GM13977 (cell line): ENCODE measurements at regions not wholly inside any gene's neighbourhood (a gene's known extent, or its start where the extent isn't known, plus 50 kb on each side); places are given as distances from the start of the nearest gene placed in this dataset.

Experiments used
- DNase-seq: peaks from one replicate; pipeline ENCODE4 v3.0.0; 2012; ENCODE audit warnings: low spot score
- in situ Hi-C: fragments of 300-500 bp; cut with MboI; formaldehyde crosslinking; loops from one replicate; pipeline ENCODE4 v1.12.0; 2022; ENCODE audit warnings: low sequenced_read_pairs, low pct_unique_long_range_greater_than_20kb, mixed read lengths, inconsistent platforms; ENCODE audit not compliant: unreplicated experiment
- TF ChIP-seq, protein P1 (sequence below): IDR thresholded peaks from 2 replicates; pipeline ENCODE4 v1.5.1; 2012; ENCODE audit warnings: mild to moderate bottlenecking, control low read depth; ENCODE audit not compliant: insufficient read depth; ENCODE audit errors: extremely low read depth, missing control alignments

- in situ Hi-C loops: no loop called here
- DNase-seq: no peak
- TF ChIP-seq, protein P1, sequence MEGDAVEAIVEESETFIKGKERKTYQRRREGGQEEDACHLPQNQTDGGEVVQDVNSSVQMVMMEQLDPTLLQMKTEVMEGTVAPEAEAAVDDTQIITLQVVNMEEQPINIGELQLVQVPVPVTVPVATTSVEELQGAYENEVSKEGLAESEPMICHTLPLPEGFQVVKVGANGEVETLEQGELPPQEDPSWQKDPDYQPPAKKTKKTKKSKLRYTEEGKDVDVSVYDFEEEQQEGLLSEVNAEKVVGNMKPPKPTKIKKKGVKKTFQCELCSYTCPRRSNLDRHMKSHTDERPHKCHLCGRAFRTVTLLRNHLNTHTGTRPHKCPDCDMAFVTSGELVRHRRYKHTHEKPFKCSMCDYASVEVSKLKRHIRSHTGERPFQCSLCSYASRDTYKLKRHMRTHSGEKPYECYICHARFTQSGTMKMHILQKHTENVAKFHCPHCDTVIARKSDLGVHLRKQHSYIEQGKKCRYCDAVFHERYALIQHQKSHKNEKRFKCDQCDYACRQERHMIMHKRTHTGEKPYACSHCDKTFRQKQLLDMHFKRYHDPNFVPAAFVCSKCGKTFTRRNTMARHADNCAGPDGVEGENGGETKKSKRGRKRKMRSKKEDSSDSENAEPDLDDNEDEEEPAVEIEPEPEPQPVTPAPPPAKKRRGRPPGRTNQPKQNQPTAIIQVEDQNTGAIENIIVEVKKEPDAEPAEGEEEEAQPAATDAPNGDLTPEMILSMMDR: no peak
Observed at GRCh38 chr6:122154912-122155575, 244.4 kb upstream of the HSF2 start.

GRCh38 chr6:122161136-122161535, 238.3 kb upstream of the HSF2 start:
- in situ Hi-C loops: no loop called here
- no peak for DNase-seq
- TF ChIP-seq, protein P1: no peak

DNA sequence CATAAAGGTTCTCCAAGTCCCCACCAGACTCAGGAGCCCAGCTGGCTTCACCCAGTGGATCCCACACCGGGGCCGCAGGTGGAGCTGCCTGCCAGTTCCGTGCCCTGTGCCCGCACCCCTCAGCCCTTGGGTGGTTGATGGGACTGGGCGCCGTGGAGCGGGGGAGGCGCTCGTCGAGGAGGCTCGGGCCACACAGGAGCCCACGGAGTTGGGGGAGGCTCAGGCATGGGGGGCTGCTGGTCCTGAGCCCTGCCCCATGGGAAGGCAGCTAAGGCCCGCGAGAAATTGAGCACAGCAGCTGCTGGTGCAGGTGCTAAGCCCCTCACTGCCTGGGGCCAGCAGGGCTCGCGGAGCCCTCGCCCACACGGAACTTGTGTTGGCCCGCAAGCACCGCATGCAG, 234.4 kb upstream of the HSF2 start:
- in situ Hi-C loops: no loop called here
- no peak for DNase-seq
- TF ChIP-seq, protein P1: no peak

DNA sequence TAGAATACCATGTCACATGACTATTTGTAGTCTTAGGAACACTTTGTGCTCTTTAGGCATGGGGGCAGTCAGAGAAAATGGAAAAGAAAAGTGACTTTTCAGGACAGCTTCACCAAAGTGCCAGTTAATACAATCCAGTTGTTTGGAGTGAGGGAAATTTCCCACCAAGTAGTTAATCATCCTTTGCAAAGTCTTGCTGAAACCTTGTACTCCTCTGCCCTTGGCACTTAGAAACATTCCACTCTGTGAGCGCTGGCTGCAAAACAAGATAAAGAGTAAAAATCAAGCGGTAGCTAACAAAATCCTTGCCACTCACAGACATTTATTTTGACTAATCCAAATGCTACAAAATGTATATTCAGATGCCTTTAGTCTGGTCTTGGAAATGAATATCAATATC, 229.2 kb upstream of the HSF2 start:
- TF ChIP-seq, protein P1: no peak

DNA sequence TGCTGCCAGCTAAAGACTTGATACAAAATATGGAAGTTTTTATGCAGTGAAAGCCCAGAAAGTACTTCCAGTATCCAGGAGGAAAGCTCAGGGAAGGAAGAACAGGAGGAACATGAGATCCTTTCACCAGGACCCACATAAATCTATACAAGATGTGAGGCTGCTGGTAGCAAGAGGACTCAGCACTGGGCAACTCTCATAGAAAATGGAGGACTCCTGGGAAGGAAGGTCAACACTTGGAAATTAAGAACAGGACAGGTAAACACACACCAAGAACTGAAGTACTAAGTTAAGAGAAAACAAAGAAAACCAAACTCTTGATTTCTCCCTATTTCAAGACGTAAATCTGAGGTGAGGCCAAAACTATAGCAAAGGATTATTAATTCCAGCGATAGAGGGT, 220.5 kb upstream of the HSF2 start:
- TF ChIP-seq, protein P1: no peak
- in situ Hi-C loops: no loop called here
- DNase-seq: no peak

More for the DNA sequence above, 229.2 kb upstream of the HSF2 start:
- DNase-seq: no peak
- in situ Hi-C loops: no loop called here

DNA sequence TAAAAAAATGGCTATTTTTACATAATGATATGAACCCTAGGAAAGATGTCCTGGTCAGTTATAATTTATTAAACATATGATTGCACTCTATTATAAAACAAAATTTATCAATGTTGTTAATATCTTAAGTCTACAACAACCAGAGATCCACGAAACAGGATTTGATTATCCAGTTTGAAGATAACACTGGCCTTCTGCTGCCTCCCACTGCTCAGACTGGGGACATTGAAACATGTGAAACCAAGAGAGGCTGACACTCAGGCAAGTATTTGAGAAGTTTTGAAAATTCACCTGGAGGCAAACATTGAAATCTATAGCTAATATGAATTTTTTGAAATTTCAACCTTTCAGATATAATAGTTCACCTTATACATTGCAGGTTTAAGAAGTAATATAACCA, 219.3 kb upstream of the HSF2 start:
- no peak for DNase-seq
- TF ChIP-seq, protein P1: no peak
- in situ Hi-C loops: no loop called here
